Amniotic epithelial cell (primary cell): ENCODE measurements at regions not wholly inside any gene's neighbourhood (a gene's known extent, or its start where the extent isn't known, plus 50 kb on each side); places are given as distances from the start of the nearest gene placed in this dataset.
"Not testable (repeated sequence)": the region's sequence is repeated elsewhere in the genome, so short reads cannot be mapped to it uniquely, and the experiment has no call there.

ENCODE experiments used
- DNase-seq: peaks from one replicate; pipeline ENCODE4 v3.0.0-alpha.2; 2010; ENCODE audit warnings: low read depth

GRCh38 chr7:15049157-15049556 is 146.6 kb upstream of the DGKB start:
- DNase-seq, result no peak

- DNase-seq, result no peak
Measured at GRCh38 chr7:15046861-15047260, 144.3 kb upstream of the DGKB start.

DNA sequence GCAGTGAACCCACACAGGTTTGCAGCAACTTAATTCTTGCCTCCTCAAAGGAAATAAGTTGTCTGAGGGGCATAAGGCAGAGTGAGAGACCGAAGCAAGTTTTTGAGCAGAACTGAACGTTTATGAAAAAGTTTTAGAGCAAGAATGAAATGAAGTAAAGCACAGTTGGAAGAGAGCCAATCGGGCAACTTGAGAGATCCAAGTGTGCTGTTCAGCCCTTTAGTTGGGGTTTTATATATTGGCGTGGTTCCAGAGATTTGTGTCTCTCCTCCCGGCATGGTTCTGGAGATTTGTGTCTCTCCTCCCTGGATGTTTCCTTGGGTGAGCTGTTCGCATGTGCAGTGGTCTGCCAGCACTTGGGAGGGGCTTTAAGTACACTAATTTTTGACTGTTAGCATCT is 141.4 kb upstream of the DGKB start:
- DNase-seq, result no peak

GRCh38 chr7:15042285-15043065 is 139.9 kb upstream of the DGKB start:
- no peak for DNase-seq

DNA sequence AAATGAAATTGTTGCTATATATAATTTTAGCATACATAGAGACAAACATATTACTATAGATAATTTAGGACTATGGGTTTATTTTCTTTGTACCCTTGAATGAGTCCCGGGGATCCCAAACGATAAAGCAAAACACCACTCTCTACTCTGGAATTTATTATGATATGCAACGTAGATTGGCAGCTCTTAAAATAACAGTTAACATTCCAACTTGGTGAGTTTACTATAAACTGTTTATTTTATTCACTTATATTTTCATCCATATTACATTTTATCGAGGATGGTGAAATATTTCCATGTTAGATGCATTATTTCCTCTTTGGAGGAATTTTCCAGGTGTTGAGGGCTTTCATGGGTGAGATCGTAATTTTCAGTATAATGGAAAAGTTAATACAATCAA is 138.7 kb upstream of the DGKB start:
- DNase-seq, result no peak

GRCh38 chr7:15035814-15036213 is 133.3 kb upstream of the DGKB start:
- no peak for DNase-seq

DNA sequence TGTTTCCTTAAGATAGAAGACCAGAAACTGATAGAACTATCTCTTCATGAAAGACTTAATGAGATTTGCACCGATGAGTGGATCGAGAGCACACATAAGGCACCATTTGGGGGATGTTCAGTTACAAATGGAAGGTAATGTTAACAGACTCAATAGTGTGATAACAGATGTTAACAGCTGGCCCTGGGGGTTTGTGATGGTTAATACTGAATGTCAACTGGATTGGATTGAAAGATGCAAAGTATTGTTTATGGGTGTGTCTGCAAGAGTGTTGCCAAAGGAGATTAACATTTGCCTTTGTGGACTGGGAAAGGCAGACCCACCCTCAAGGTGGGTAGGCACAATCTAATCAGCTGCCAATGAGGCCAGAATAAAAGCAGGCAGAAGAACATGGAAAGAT is 130.5 kb upstream of the DGKB start:
- DNase-seq, result no peak

GRCh38 chr7:15018981-15019380 is 116.4 kb upstream of the DGKB start:
- peak; percentile 72 for DNase-seq

DNA sequence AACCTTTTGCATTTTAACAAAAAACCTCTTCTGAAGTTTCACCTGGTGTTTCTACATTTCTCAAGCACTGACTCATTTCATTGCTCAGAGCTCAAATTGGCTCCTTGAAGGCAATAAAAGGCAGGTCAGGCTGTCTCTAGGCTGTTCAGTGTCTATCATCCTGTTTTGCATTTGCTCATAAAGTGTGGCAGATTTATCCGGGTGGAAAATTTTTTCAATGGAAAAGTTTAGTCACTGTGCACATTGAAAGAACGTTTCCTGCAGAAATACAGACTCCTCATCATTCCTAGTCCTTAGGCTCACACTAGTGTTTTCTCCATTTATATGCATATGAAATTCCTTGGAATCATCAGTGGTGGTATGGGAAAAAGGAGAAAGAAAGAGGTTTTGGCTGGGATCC is 114.2 kb upstream of the DGKB start:
- DNase-seq, result no peak

DNA sequence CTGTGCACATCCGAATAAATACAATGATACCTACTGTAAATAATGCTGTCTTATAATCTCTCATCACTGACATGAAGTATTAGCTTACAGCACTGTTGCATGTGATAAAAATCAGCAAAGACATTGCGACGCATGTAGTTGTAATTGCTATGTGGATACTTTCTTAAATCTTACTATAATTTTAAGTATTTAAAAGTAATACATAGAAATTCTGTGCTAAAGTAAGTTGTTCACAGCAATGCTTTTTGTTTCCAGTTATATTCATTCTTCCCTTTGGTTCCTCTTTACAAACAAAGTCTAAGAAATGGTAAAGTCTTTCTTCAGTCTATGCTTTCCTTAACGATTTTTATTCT is 113.7 kb upstream of the DGKB start:
- DNase-seq, result no peak

DNA sequence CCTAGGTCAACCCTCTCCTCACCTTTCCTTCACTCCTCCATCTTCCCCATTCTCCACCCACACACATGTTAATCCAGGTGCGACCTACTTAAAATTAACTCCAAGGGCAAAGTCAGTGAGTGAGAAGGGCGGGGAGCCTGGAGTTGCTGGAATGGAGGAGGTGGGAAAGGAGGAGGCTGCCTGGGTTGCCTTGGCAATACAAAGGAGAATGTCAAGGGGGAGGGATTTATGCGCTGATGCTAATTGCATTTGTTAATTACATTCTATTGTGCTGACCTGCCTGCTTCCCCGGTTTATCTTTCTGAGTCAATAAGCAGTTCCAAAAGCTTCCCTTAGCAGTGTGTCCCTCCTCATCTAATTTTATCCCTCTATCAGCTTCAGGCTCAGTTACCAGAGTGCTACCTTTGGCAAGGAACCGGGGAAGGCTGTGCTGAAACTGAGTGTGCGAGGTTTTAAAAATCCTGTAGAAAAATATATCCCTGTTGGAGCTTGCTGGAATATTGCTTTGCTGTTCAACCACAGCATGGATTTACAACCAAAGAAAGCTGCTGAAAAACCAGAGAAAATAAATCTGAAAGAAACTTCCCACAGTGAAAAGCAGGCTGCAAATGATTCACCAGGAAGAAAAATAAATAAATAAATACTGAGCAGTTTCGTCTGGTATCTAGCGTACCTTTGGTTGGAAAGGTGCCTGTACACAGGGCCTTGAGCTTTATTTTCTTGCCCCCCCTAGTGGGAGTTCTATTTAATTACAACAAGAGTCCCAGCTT is 113.2 kb upstream of the DGKB start:
- DNase-seq, result peak; percentile 75

DNA sequence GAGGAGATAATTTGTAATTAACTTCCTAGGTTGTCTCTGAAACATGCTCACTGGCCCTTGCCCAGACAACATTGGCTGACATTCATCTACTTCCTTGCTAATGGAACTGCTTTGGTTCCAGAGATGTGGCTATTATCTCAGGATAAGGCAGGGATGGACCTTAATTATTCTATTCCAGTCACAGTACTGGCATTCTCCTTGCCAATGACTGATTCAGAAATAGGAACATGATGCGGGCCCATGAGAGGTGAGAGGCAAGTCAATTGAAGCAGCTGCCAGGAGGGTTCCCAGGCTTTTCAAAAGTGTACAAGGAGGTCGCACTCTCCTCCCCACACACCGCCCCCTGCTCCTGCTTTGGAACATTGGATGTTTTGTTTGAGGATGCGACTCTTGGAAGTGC is 109.6 kb upstream of the DGKB start:
- no peak for DNase-seq

DNA sequence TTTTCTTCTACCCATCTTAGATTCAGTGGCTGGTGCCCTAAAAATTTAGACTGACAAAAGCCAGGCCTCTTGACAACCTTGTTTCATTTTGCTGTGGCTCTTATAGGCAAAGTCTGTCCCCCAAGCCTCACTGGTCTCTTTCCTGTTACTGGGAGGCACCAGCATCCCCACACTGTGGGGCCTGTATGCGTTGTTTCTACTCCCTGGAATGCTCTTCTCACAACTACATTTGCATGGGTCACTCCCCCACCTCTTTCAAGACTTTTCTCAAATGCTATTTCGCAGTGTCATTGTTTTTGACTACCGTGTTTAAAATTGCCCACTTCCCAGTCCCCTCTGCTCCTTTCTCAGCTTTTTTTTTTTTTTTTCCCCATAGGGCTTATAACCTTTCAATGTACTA is 108.7 kb upstream of the DGKB start:
- peak; percentile 1 for DNase-seq

DNA sequence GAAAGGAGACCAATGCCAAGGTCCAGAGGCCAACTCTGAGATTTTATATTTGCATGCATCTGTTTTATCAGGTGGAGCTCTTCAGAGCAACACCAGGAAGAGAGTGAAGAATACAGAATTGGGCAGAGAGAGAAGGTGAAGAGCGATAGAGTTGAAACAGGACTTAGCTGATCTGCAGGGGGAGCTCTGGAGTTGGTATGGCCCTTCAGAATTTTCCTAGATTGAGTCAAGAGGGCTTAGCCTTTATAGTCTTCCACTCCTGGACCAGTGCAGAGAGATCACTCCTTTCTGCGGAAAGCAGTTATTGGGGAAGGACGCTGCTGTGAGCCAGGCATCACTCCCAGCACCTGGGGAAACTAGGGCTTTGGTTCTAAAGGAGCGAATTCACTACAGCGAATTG is 105.0 kb upstream of the DGKB start:
- DNase-seq, result peak; percentile 8

DNA sequence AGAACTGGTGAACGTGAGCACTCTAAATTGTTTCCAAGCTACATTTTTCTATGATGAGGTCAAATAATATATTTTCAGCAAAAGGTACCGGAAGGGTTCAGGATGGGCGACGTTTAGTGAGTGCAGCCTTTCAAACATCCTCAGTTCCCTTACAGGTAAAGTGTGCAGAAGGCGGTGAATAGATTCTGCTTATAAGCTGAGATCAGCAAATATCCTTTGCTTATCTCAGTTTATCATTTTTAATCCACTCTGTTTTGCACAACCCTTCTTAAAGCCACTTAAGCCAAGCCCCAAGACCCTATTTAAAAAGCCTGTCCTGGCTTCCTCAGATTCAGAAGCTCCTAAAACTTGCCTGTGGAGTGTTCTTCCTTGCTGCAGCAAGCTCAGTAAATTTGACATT is 103.1 kb upstream of the DGKB start:
- DNase-seq, result no peak

GRCh38 chr7:15000157-15000556 is 97.6 kb upstream of the DGKB start:
- no peak for DNase-seq

- DNase-seq, result no peak
Measured at GRCh38 chr7:14999331-14999730, 96.8 kb upstream of the DGKB start.

- DNase-seq, result no peak
Measured at GRCh38 chr7:14995774-14996173, 93.2 kb upstream of the DGKB start.

GRCh38 chr7:14988941-14989340 is 86.4 kb upstream of the DGKB start:
- DNase-seq, result no peak

GRCh38 chr7:14978687-14979086 is 76.1 kb upstream of the DGKB start:
- no peak for DNase-seq

DNA sequence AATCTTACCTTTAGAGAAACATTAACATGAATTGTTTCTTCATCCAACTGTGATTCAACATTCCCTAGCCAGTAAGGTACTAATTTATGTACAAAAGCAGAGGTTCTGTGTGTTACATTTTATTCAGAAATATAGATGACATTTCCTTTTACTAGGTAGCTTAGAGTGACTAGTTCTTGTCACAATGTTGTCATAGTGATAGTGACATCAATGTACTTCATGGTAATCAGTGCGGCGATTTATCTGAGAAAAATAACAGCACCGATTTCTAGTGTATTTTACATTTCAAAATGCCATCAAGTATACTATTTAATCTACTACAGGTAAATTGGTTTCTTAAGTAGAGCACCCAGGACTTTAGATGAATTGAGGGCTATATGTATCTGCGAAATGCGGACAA is 72.1 kb upstream of the DGKB start:
- DNase-seq, result no peak

DNA sequence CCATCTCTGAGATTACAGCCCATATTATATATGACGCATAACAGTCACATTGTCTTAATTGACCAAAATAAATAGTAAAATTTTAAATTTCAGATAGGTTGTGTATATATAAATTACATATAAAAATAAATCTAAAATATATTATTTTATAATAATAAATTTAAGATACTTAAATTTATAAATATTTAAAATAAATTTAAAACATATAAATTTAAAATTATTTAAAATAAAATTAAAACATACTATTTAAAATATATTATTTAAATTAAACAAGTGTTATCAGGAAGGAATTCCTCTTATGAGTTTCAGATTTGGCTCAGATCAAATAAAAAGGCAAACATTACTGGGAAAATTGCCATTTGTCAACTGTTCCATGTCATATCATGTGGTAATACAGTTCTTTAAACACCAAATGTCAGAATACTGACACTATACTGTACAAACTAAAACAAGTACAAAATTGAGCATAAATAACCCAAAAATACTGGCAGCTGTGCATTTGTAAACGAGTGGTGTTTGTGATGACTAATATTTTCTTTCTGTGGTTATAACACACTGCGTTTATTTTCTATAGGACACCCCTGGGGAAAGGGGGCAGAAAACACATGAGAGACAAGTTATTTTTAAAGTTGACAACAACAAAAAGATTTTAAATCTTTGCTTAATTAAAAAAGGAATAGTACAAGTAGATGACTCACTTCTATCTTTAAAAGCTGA is 71.3 kb upstream of the DGKB start:
- no peak for DNase-seq

DNA sequence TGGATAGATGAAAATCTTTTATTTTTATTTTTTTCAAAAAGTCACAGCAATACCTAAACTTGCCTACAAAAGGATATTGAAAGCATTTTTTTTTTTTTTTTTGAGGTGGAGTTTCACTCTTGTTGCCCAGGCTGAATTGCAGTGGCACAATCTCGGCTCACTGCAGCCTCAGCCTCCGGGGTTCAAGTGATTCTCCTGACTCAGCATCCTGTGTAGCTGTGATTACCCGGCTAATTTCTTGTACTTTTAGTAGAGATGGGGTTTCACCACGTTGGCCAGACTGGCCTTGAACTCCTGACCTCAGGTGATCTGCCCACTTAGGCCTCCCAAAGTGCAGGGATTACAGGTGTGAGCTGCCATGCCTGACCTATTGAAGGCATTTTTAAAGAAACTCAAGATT is 69.1 kb upstream of the DGKB start:
- DNase-seq, result not testable (repeated sequence)
